IgD-negative memory B cell (primary cell): ENCODE measurements at regions not wholly inside any gene's neighbourhood (a gene's known extent, or its start where the extent isn't known, plus 50 kb on each side); places are given as distances from the start of the nearest gene placed in this dataset.

Experiments used
- H3K27ac Mint-ChIP-seq, 3 donors: one replicate each; pipeline ENCODE4 v1.8.0; 2020 to 2022; ENCODE audit warnings: mild to moderate bottlenecking in 3 of 3, mixed read lengths in 3 of 3, moderate library complexity in 1 of 3
- H3K27me3 Mint-ChIP-seq: one replicate; pipeline ENCODE4 v1.8.0; 2021; ENCODE audit warnings: mixed read lengths
- H3K36me3 Mint-ChIP-seq: one replicate; pipeline ENCODE4 v1.8.0; 2020; ENCODE audit warnings: mild to moderate bottlenecking, mixed read lengths
- H3K4me1 Mint-ChIP-seq, 3 donors: one replicate each; pipeline ENCODE4 v1.8.0; 2020 to 2022; ENCODE audit warnings: mixed read lengths in 3 of 3, mild to moderate bottlenecking in 1 of 3
- H3K4me3 Mint-ChIP-seq, 4 donors: one replicate each; pipeline ENCODE4 v1.8.0; 2020 to 2022; ENCODE audit warnings: mild to moderate bottlenecking in 4 of 4, mixed read lengths in 4 of 4, moderate library complexity in 3 of 4
- H3K9me3 Mint-ChIP-seq, 3 donors: one replicate each; pipeline ENCODE4 v1.8.0; 2020 to 2021; ENCODE audit warnings: mixed read lengths in 3 of 3, mild to moderate bottlenecking in 1 of 3

DNA sequence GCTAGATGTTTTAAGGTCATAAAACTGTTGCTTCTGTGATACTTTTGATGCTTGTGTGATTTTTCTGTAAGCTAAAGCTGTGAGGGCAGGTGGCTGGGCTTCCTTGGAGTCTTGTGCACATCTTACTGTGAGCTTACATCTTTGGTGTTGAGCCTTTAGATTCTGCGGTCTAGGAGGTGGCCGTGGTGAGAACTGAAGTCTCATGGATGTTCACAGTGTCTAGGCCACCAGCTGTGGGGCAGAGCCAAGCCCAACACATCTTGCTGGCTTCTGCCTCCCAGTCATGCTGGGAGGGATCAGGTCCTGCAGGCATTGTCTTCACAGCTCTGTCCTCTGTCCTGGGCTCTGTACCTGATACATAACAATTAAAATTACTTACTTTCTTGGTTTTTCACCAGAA lies 219.7 kb upstream of the HS6ST1 start:
- H3K4me3 Mint-ChIP-seq, result no peak overlapping the region
- no peaks in the 10 kb centered on the region for H3K4me1 Mint-ChIP-seq
- peaks cover 0 to 1% (median 0%) of the 10 kb centered on the region in 3 donors for H3K9me3 Mint-ChIP-seq
- H3K27me3 Mint-ChIP-seq, result peaks cover under 1% of the 10 kb centered on the region
- no peaks in the 10 kb centered on the region for H3K36me3 Mint-ChIP-seq
- H3K27ac Mint-ChIP-seq, result no peak overlapping the region

DNA sequence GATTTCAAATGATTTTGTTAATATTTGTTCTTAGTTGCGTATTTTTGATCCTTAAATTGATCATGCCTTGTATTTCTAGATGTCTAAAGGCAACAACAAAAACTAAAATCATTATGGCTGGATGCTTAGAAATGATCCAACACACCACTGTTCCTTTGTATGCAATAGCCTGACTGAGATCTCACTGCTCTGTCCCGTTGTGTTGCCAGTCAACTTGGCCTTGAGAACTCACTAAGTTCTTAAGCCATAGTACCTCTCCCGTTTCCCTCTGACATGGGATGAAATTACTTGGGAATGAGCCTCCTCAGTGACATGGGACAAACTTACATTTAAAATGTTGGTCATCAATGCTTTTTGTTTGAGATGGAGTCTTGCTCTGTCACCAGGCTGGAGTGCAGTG lies 222.0 kb upstream of the HS6ST1 start:
- Mint-ChIP-seq H3K9me3 (peaks cover 0 to 1% (median 0%) of the 10 kb centered on the region in 3 donors), H3K27me3 (peaks cover 3% of the 10 kb centered on the region), H3K36me3 (no peaks in the 10 kb centered on the region), H3K4me3 (no peak overlapping the region), H3K27ac (no peak overlapping the region), H3K4me1 (no peaks in the 10 kb centered on the region)

DNA sequence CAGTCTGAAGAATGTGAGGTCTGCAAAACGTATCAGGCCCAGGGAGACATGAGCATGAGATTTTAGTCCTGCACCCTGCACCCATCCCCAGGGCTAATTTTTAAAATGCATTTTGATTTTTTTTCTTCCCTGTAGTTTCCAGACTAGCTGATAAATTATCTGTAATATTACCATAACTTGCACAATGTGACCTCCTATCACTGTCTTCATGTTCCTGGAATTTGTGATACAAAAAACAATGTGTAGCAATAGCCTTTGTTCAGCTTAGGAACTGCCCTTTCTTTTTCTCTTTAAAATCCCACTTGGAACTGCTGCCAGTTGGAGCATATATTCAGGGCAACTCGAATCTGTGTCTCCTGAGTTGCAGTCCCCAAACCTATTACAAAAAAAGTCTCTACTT lies 222.8 kb upstream of the HS6ST1 start:
- H3K9me3 Mint-ChIP-seq, result peaks cover 0 to 1% (median 0%) of the 10 kb centered on the region in 3 donors
- no peaks in the 10 kb centered on the region for H3K36me3 Mint-ChIP-seq
- peaks cover 3% of the 10 kb centered on the region for H3K27me3 Mint-ChIP-seq
- H3K27ac Mint-ChIP-seq, result no peak overlapping the region
- H3K4me3 Mint-ChIP-seq, result no peak overlapping the region
- no peaks in the 10 kb centered on the region for H3K4me1 Mint-ChIP-seq

DNA sequence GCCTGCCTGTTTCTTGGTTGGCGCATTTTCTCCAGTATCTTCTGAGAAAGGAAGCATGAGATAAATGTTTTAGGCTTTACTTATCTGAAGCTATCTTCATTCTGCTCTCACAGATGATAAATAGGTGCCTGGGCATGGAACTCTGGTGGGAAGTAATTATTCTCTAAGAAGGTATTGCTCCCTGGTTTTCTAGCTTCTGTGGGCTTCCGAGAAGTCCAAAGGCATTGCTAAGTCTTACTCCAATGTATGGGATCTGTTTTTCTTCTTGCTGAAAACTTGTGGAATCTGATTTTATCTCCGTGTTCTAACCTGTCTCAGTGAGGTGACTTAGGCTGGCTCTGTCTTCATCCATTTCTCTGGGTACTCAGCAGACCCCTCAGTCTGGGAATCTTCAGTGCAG lies 224.4 kb upstream of the HS6ST1 start:
- Mint-ChIP-seq H3K9me3 (peaks cover 0 to 1% (median 0%) of the 10 kb centered on the region in 3 donors), H3K4me1 (no peaks in the 10 kb centered on the region), H3K36me3 (no peaks in the 10 kb centered on the region), H3K4me3 (no peak overlapping the region), H3K27me3 (peaks cover 3% of the 10 kb centered on the region), H3K27ac (no peak overlapping the region)

DNA sequence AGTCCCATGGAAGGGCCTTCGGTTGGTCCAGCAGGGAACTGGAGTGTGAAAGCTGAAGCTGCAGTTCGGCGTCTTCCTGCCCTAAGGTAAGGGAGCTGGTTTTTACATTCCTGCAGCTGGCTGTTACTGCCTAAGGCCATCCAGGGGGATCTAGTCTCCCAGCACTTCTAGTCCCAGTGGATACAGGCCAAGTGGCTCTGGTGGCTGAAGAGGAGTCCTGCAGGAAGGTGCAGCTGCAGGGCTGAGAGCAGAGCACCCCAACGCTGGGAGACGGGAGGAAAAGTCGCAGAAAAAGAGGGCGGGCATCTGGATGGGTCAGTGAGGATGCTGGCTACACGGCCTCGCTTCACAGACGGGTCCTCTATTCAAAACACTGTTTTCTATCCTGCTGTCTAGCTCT lies 225.0 kb upstream of the HS6ST1 start:
- Mint-ChIP-seq H3K27me3 (peaks cover 3% of the 10 kb centered on the region), H3K36me3 (no peaks in the 10 kb centered on the region), H3K27ac (no peak overlapping the region), H3K4me3 (no peak overlapping the region), H3K9me3 (peaks cover 0 to 1% (median 0%) of the 10 kb centered on the region in 3 donors), H3K4me1 (no peaks in the 10 kb centered on the region)

DNA sequence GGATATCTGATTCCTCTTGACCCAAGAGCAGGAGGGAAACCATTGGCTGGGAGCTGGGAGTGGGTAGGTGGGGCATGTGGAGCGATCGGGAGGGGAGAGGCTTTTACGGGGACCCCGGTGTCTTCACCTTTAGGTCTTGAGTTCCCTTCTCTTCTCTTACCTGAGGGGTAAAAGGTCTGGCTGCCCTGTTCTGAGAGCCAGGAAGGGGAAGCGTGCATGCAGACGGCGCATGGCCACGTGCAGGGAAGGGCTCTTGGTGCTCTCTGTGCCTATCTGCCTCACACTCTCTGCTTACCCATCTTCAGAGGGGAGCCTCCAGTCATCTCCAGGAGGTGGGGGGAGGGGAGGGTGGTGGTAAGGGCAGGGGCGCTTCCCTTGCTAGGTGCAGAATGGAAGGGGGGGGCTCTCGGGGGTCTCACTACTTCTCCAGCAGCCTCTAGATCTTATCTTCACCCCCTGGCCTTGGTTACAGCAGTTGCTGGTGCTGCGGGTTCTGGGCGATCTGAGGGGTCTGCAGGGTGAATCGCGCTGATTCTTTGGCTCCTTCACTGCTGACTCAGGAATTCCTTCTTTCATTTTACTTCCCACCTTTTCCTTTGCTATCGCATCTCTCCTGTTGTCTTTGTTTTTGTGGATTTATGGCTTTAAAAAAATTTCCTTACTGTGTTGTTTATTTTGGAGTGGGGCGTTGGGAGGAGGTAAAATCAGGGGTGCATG lies 225.8 kb upstream of the HS6ST1 start:
- Mint-ChIP-seq H3K27ac (no peak overlapping the region), H3K27me3 (peaks cover 3% of the 10 kb centered on the region), H3K9me3 (no peaks in the 10 kb centered on the region), H3K4me3 (no peak overlapping the region), H3K36me3 (no peaks in the 10 kb centered on the region), H3K4me1 (no peaks in the 10 kb centered on the region)

DNA sequence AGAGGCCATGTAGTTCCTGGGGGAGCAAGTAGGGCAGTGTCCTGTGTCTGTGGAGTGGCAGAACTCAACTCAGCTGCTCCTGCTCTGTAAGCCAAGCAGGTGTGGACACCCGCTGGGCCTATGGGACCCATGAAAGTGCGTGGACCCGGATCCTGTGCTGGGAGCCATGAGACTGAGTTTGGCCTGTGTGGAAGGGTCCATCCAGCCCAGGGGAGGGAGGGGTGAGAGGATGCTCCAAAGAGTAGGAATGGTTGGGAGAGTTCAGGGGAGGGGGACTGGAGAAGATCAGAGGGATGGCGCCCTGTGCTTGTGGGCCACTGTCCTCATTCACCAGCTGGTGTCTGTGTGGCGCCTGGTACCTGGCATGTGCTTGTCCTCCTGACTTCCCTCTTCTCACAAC lies 226.4 kb upstream of the HS6ST1 start:
- no peak overlapping the region for H3K4me3 Mint-ChIP-seq
- H3K4me1 Mint-ChIP-seq, result no peaks in the 10 kb centered on the region
- no peaks in the 10 kb centered on the region for H3K36me3 Mint-ChIP-seq
- peaks cover 3% of the 10 kb centered on the region for H3K27me3 Mint-ChIP-seq
- H3K9me3 Mint-ChIP-seq, result no peaks in the 10 kb centered on the region
- H3K27ac Mint-ChIP-seq, result no peak overlapping the region

DNA sequence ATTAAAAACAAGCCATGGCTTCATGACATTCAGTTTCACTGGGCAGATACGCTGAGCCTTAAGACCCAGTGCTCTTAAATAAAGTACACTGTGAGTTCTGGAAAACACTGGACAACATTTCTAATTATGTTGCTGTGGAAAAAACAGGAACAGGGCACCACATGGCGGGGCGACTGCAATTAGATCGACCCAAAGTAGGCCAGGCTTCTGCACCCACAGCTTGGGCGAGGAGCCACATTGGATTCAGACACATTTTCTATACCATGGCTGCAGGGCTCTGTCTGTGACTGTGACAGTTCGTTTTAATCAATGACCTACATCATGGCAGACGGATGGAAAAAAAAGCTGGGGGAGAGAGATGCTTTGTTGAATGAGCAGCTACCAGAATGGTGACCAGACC lies 227.2 kb upstream of the HS6ST1 start:
- H3K27ac Mint-ChIP-seq, result no peak overlapping the region
- no peak overlapping the region for H3K4me3 Mint-ChIP-seq
- no peaks in the 10 kb centered on the region for H3K36me3 Mint-ChIP-seq
- H3K27me3 Mint-ChIP-seq, result peaks cover 3% of the 10 kb centered on the region
- no peaks in the 10 kb centered on the region for H3K9me3 Mint-ChIP-seq
- no peaks in the 10 kb centered on the region for H3K4me1 Mint-ChIP-seq

DNA sequence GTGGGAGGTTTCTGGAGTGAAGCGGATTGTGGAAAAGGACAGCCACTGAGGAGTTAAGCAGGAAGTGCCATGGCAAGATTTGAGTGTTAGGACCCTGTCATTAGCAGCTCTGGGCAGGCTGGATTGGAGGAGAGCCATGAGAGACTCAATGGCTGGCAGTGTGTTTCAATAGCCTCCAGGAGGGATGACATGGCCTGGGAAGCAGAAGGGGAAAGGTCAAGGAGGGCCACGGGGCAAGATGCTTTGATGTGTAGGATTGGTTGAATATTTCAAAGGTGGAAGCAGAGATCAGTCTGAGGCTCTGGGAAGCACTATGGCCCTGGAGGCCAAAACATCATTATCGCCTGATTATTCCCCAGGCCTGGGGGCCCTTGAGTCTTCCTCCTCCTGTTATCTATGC lies 229.0 kb upstream of the HS6ST1 start:
- no peak overlapping the region for H3K4me3 Mint-ChIP-seq
- no peaks in the 10 kb centered on the region for H3K36me3 Mint-ChIP-seq
- no peaks in the 10 kb centered on the region for H3K9me3 Mint-ChIP-seq
- peaks cover 3% of the 10 kb centered on the region for H3K27me3 Mint-ChIP-seq
- H3K4me1 Mint-ChIP-seq, result no peaks in the 10 kb centered on the region
- no peak overlapping the region for H3K27ac Mint-ChIP-seq

DNA sequence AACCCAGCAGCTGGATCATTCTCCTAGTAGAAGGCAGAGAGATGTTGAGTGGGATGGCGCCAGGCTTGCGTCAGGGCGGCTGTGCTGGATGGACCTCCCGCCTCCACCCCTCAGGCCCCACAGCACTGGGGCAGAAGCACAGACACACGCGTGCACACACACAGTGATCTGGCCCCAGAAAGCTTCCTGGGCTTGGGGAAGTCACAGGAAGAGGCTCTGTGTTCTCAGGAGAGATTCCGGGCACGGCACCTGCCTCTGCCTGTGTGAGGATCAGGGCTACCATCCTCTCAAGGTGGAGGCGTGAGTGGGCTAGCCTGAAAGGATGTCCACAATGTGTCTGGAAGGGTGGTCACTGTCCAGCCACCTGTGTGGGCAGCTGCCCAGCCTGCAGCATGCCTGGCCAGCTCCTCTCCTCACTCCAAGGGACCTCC lies 229.8 kb upstream of the HS6ST1 start:
- no peak overlapping the region for H3K4me3 Mint-ChIP-seq
- no peaks in the 10 kb centered on the region for H3K36me3 Mint-ChIP-seq
- H3K27me3 Mint-ChIP-seq, result peaks cover 1% of the 10 kb centered on the region
- H3K27ac Mint-ChIP-seq, result no peak overlapping the region
- no peaks in the 10 kb centered on the region for H3K9me3 Mint-ChIP-seq
- H3K4me1 Mint-ChIP-seq, result no peaks in the 10 kb centered on the region

DNA sequence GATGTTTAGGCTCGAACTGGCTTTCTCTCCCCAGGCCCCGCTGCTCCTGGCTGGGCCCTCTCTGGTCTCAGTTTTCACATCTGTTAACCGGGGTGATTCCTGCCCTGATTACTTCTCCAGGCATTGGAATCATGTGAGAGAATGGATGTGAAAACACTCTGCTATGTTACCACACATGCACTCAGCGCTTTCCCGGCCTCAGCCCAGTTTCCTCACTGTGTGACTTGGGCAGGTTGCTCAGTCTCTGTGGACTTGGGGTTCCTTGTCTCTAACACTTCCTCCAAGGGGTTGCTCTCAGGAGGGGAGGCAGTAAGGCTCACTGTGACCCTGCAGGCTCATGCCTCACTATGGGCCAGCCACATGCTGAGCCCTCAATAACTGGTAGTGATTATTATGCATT lies 230.4 kb upstream of the HS6ST1 start:
- H3K36me3 Mint-ChIP-seq, result no peaks in the 10 kb centered on the region
- H3K4me3 Mint-ChIP-seq, result no peak overlapping the region
- H3K27ac Mint-ChIP-seq, result no peak overlapping the region
- no peaks in the 10 kb centered on the region for H3K9me3 Mint-ChIP-seq
- no peaks in the 10 kb centered on the region for H3K4me1 Mint-ChIP-seq
- H3K27me3 Mint-ChIP-seq, result peaks cover 1% of the 10 kb centered on the region

DNA sequence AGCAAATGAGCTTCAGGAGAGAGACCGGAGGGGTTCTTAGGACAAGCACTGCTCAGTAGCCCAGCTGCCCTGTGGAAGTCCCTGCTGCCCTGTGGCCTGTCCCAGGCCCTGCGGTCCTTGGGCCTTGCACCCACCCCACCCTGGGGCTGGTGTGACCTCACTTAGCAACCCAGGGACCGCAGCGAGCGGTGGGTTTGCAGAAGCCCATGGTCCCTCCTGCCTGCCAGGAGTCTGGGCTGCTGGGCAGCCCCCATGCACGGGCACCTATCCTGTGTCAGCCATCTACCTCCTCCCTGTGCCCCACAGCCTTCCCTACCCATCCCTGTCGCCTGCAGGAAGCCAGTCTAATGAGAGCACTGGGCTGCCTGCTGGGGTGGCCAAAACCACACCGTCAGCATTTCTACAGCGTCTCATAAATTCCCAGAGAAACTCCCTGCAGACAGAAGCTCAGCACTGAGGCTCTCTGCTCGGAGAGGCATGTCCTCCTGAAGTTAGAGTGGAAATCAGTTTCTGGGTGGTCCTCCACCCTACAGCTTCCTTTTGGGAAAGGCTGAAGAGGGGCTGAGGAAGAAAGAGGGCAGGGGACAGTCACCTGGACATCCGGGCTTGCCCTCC lies 231.1 kb upstream of the HS6ST1 start:
- Mint-ChIP-seq H3K27me3 (peaks cover under 1% of the 10 kb centered on the region), H3K9me3 (no peaks in the 10 kb centered on the region), H3K27ac (no peak overlapping the region), H3K4me1 (no peaks in the 10 kb centered on the region), H3K4me3 (no peak overlapping the region), H3K36me3 (no peaks in the 10 kb centered on the region)

DNA sequence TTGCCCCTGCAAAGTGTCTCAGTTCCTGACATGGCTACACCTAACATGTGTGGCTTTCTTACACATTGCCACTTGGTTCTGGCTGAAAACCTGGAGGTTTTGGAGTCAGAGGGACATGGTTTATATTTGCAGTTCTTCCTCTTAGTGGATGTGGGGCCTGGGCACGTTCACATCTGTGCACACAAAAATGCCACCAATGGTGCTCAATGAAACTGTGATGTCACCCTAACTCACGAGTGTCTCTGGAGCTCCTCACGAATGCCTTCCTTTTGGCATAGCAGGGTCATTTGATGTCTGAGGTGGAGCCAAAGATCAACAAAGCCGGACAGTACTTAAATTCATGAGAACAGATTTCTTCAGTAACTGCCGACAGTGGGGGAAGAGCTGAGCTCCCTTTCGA lies 231.7 kb upstream of the HS6ST1 start:
- Mint-ChIP-seq H3K4me3 (no peak overlapping the region), H3K4me1 (no peaks in the 10 kb centered on the region), H3K27ac (no peak overlapping the region), H3K27me3 (no peaks in the 10 kb centered on the region), H3K9me3 (no peaks in the 10 kb centered on the region), H3K36me3 (no peaks in the 10 kb centered on the region)

DNA sequence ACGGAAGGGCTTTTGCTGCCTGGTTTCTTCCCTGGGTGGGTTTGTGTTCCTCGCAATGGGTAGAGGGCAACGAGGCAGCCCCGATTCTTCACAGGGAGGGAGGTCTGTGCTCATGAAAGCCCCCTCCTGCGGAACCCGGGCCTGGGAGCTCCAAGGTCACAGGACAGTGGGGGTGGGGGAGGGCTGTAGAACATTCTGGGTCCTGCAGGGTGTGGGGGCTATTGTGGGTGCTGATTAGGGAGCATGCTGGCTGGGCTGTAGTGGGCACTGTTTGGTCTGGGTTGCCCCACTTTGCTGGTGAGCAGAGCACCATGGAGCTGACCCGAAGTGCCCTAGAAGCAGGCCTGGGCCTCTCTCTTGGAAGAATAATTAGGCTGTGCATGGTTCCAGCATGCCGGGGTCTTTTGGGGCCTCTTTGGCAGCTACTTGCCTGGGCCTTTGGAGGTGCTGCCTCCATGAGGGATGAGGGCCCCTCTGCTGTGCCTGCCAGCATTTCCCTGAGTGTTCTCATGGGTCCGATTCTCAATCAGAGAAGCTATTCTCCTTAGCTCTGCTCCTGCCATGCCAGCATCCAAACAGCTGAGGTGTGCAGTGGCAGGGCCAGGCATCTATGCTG lies 232.2 kb upstream of the HS6ST1 start:
- Mint-ChIP-seq H3K9me3 (no peaks in the 10 kb centered on the region), H3K4me3 (no peak overlapping the region)

DNA sequence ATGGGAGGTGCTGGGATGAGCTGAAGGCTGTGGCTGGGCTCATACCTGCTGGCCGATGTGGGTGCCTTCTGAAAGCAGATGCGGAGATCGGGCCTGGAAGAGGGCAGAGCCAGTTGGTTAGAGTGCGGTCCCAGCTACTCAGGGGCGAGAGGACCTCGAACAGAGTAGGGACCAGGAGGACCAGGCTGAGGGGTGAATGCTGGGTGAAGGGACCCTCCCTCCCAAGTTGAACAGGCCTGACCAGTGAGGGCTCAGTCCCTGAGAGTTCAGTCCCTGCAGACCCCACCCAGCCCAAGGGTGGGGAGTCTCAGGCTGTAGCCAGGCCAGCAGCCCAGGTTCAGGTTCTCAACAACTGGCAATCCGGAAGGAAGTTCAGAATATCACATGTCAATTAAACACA lies 232.8 kb upstream of the HS6ST1 start:
- Mint-ChIP-seq H3K27me3 (no peaks in the 10 kb centered on the region), H3K9me3 (no peaks in the 10 kb centered on the region), H3K4me3 (no peak overlapping the region), H3K4me1 (no peaks in the 10 kb centered on the region), H3K27ac (no peak overlapping the region), H3K36me3 (no peaks in the 10 kb centered on the region)

More for the DNA sequence above, 232.2 kb upstream of the HS6ST1 start:
- Mint-ChIP-seq H3K27me3 (no peaks in the 10 kb centered on the region), H3K4me1 (no peaks in the 10 kb centered on the region), H3K36me3 (no peaks in the 10 kb centered on the region), H3K27ac (no peak overlapping the region)
